Ureter (tissue), 1 donor: ENCODE measurements at regions not wholly inside any gene's neighbourhood (a gene's known extent, or its start where the extent isn't known, plus 50 kb on each side); places are given as distances from the start of the nearest gene placed in this dataset.
"Not testable (repeated sequence)": the region's sequence is repeated elsewhere in the genome, so short reads cannot be mapped to it uniquely, and the experiment has no call there.

Source experiments
- DNase-seq: peaks from one replicate; pipeline ENCODE4 v3.0.0-alpha.2; 2020; ENCODE audit warnings: low spot score
- donor health status: DM: yes; HTN: yes; CAD: no.

GRCh38 chr4:177242651-177243286 lies 66.9 kb upstream of the NEIL3 start:
- DNase-seq = no peak

- no peak for DNase-seq
Measured at GRCh38 chr4:177246641-177247584, 62.8 kb upstream of the NEIL3 start.

DNA sequence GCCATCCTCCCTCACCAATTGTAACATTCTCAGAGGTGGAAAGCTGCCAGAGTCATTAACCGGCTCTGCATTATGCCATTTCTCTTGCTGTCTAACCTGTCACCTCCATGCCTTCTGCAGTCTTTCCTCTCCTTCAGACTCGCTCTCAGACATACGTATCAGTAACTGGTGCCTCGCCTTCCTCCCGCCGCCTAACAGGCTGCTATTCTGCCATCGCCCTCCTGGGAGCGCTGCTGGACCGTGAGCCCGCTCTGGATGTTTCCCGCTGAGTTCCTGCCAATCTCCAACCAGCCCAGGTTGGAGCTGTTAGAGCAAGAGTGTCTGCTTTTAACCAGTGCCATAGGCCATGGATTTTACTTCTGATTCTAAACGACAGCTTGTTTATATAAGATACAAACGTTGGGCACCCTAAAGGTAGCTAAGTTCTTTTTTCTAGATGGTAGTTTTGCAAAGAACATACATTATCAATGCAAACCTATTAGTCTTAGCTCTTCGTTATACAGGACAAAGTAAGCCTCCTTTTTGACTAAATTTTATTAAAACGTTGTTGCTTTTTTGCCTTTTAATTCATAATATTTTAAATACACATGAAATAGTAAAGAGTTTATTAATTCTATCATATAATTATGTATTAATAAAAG lies 59.5 kb upstream of the NEIL3 start:
- peak; percentile 64 for DNase-seq

- DNase-seq = no peak
Measured at GRCh38 chr4:177251237-177251636, 58.4 kb upstream of the NEIL3 start.

DNA sequence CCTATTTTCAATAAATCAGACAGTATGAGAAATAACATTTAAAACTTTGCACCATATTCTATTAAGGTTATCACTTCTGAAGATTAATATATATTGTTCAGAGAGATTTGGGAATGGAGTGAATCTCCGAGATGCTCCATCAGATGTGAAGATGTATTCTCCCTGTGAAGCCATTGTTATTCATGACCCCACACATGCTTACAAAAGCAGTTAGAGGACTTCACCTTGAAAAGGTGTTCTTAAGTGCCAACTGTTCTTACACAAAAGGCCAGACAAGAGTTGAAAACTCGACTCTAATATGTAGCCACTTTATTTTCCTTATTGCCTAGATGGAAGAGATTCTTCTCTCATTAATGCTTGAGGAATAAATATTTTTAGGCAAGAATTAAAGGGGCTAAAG lies 54.3 kb upstream of the NEIL3 start:
- no peak for DNase-seq

DNA sequence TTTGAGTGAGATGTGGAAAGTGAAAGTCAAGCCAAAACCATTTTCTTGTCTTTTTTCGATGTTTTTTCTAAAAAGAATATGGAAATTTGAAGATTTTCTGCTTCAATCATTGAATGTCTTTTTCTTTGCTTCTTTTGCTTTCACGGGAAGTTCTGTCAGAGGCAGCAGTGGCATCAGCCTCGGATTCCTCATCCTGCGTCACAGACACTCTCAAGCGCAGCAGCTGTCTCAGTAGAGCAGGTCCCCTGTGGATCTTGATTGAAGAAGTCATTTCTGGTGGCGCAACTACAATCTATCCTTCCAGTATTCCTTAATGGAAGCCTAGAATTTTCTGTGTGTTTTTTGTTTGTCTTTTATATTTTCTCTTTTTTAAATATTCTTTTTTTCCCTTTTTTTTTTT lies 52.7 kb upstream of the NEIL3 start:
- DNase-seq = no peak

- DNase-seq = not testable (repeated sequence)
Measured at GRCh38 chr4:177259466-177259865, 50.2 kb upstream of the NEIL3 start.
